HG03457 (cell line): ENCODE measurements at regions not wholly inside any gene's neighbourhood (a gene's known extent, or its start where the extent isn't known, plus 50 kb on each side); places are given as distances from the start of the nearest gene placed in this dataset.

Experiments
- ATAC-seq: cut with Tn5 transposase; IDR thresholded peaks from one replicate; pipeline ENCODE4 v1.9.1; 2021; ENCODE audit warnings: moderate number of reproducible peaks; ENCODE audit not compliant: unreplicated experiment

- ATAC-seq, result no peak
These were observed 200.0 kb downstream of the MANEA start for GRCh38 chr6:95777338-95777737.

- no peak for ATAC-seq
These were observed 202.7 kb downstream of the MANEA start for GRCh38 chr6:95780037-95780436.

- ATAC-seq, result no peak
These were observed 206.7 kb downstream of the MANEA start for GRCh38 chr6:95784019-95784418.

- no peak for ATAC-seq
These were observed 207.5 kb downstream of the MANEA start for GRCh38 chr6:95784869-95785268.

GRCh38 chr6:95785785-95786184 lies 208.4 kb downstream of the MANEA start:
- no peak for ATAC-seq

GRCh38 chr6:95786802-95787201 lies 209.5 kb downstream of the MANEA start:
- ATAC-seq, result no peak

GRCh38 chr6:95790787-95791186 lies 213.5 kb downstream of the MANEA start:
- no peak for ATAC-seq

- no peak for ATAC-seq
These were observed 217.4 kb downstream of the MANEA start for GRCh38 chr6:95794749-95795148.

- ATAC-seq, result no peak
These were observed 218.6 kb downstream of the MANEA start for GRCh38 chr6:95795927-95796326.

- ATAC-seq, result no peak
These were observed 218.7 kb upstream of the FUT9 start for GRCh38 chr6:95797054-95797453.

- no peak for ATAC-seq
These were observed 212.8 kb upstream of the FUT9 start for GRCh38 chr6:95802978-95803377.

GRCh38 chr6:95803889-95804288 lies 211.9 kb upstream of the FUT9 start:
- no peak for ATAC-seq

- ATAC-seq, result no peak
These were observed 210.8 kb upstream of the FUT9 start for GRCh38 chr6:95804847-95805541.

- ATAC-seq, result no peak
These were observed 210.1 kb upstream of the FUT9 start for GRCh38 chr6:95805699-95806098.

GRCh38 chr6:95815389-95816056 lies 200.3 kb upstream of the FUT9 start:
- no peak for ATAC-seq

- no peak for ATAC-seq
These were observed 196.3 kb upstream of the FUT9 start for GRCh38 chr6:95819461-95819860.

- ATAC-seq, result no peak
These were observed 195.8 kb upstream of the FUT9 start for GRCh38 chr6:95819939-95820338.

GRCh38 chr6:95830859-95831557 lies 184.8 kb upstream of the FUT9 start:
- no peak for ATAC-seq

GRCh38 chr6:95837890-95838289 lies 177.9 kb upstream of the FUT9 start:
- ATAC-seq, result no peak

GRCh38 chr6:95841560-95841959 lies 174.2 kb upstream of the FUT9 start:
- ATAC-seq, result no peak

GRCh38 chr6:95846652-95847051 lies 169.1 kb upstream of the FUT9 start:
- no peak for ATAC-seq

GRCh38 chr6:95847061-95847460 lies 168.7 kb upstream of the FUT9 start:
- no peak for ATAC-seq
